Activated CD4-positive, alpha-beta T cell treated with anti-CD3 and anti-CD28 coated beads for 36 hours (primary cell): ENCODE measurements at regions not wholly inside any gene's neighbourhood (a gene's known extent, or its start where the extent isn't known, plus 50 kb on each side); places are given as distances from the start of the nearest gene placed in this dataset.

Experiments used
- ATAC-seq: fragments of 200-7000 bp; cut with Tn5 transposase; one replicate; pipeline ENCODE4 v1.10.0; 2021; ENCODE audit warnings: mild to moderate bottlenecking, moderate library complexity
- CTCF ChIA-PET: fragments of 350-600 bp; sonication (Branson Sonifier 250); formaldehyde crosslinking; loops from one replicate; lab custom pipeline; 2021; ENCODE audit warnings: antibody characterized with exemption; lab: Charles Lee
- POLR2A ChIA-PET: fragments of 350-600 bp; sonication (Branson Sonifier 250); formaldehyde crosslinking; loops from one replicate; lab custom pipeline; 2021; ENCODE audit warnings: antibody characterized with exemption, inconsistent platforms; lab: Charles Lee
- DNase-seq: peaks from one replicate; pipeline ENCODE4 v3.0.0-alpha.2; 2020
- H3K27ac Mint-ChIP-seq: one replicate; pipeline ENCODE4 v1.8.0; 2021; ENCODE audit warnings: mixed read lengths
- H3K27me3 Mint-ChIP-seq: one replicate; pipeline ENCODE4 v1.8.0; 2021; ENCODE audit warnings: mixed read lengths
- H3K36me3 Mint-ChIP-seq: one replicate; pipeline ENCODE4 v1.8.0; 2021; ENCODE audit warnings: low read depth, mixed read lengths
- H3K4me1 Mint-ChIP-seq: one replicate; pipeline ENCODE4 v1.8.0; 2021; ENCODE audit warnings: mixed read lengths
- H3K4me3 Mint-ChIP-seq: one replicate; pipeline ENCODE4 v1.8.0; 2021; ENCODE audit warnings: mild to moderate bottlenecking, moderate library complexity, mixed read lengths
- H3K9me3 Mint-ChIP-seq: one replicate; pipeline ENCODE4 v1.8.0; 2021; ENCODE audit warnings: low read depth, mixed read lengths
- intact Hi-C, 2 experiments: fragments of 100-400 bp; cut with DNase I in 1 of 2; cut with micrococcal nuclease in 1 of 2; formaldehyde crosslinking; loops; one replicate each; pipeline versions ENCODE4 v1.14.2 to v1.15.1; 2022 to 2024; cut with DNase I, micrococcal nuclease

DNA sequence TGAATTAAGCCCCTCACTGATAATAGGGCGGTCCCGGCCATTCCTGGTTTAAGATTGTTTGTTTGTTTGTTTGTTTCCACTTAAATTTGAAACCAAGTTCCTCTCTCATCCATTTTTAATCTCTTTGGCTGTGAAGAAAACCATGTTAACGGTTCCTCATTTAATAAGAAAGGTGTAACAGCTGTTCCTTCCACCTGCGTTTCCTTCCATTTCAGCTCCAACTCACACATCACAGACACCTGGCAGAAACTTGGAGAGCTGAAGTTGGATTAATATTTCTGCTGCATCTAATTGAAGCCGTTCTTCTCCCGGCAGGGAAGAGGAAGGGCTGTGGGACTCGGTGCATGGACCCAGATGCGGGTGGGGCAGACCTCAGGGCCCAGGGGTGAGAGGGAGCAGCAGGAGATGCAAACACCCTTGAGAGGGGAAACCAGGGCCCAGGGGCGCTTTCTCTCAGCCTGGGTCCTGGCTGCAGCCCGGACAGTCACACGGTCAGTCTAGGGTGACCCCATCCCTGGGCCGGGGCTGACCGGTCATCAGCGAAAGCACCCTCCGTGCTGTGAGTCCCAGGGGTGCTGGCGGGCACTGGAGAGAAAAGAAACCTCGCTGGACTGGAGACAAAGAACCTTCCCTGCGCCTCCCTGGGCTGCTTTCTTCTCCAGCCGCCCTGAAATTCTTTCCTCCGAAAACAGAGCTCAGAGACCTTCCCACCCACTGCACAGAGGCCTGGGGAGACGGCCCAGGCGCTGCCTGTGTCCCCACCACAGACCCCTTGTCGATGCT lies 242.0 kb downstream of the BRD1 start:
- ATAC-seq (no peak), DNase-seq (no peak)
- Mint-ChIP-seq H3K36me3 (peaks cover 19% of the 10 kb centered on the region), H3K4me3 (no peak overlapping the region), H3K27me3 (no peaks in the 10 kb centered on the region), H3K27ac (no peak overlapping the region), H3K4me1 (no peaks in the 10 kb centered on the region), H3K9me3 (no peaks in the 10 kb centered on the region)
- intact Hi-C loops: no loop called here
- CTCF ChIA-PET: no interaction called here
- POLR2A ChIA-PET: interaction anchor here (0.6 kb wide), 1 partner anchor 63 kb away, joined by 3 read pairs; no protein-coding TSS in a partner anchor

DNA sequence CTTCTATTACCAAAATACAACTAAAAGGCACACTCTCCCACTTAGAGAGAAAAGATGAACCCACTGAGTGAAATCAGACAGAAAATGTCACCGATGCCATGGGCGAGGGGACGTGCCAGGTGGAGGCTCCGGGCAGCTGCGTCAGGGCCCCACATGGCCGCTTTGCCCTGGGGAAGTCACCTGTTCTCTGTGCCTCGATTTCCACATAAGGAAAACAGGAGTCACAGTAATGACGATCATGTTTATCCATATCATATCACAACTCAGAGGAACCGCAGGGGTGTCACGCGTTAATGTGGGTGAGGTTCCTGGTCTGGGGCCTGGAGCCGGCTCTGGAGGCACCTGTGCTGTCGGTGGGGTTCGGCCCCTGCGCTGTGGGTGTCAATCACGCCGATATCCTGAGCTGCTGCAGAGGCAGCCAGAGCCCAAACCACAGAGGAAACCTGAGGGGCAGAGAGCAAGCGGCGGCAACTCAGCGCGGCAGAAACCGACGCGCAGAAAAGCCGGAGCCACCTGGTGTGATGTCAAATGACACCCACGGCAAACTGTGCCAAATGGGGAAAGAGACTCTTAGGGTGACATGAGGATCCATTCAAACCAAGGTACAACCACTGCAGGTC lies 243.7 kb downstream of the BRD1 start:
- intact Hi-C loops: no loop called here
- Mint-ChIP-seq H3K27me3 (no peaks in the 10 kb centered on the region), H3K9me3 (peaks cover 2% of the 10 kb centered on the region), H3K4me3 (no peak overlapping the region), H3K27ac (no peak overlapping the region), H3K36me3 (peaks cover 15% of the 10 kb centered on the region), H3K4me1 (no peaks in the 10 kb centered on the region)
- ATAC-seq (no peak), DNase-seq (no peak)
- CTCF ChIA-PET: no interaction called here
- POLR2A ChIA-PET: no interaction called here

DNA sequence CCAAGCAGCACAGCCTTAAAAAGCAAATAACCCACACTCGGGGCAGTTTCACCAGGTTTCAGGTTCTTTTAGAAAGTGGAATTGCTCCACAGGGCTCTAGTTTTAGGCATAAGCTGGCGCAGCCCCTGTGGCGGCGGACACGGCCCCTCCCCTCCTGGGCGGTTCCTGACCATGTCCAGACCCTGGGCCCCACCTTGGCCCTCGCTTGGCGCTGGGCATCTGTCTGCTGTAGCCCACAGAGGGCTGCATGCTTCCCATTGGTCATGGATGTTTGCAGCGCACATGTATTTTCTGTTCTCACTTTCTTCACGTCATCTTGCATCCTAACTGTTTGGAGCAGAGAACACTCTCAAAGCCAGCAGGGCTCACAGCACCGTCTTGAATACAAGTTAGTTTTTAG lies 244.3 kb downstream of the BRD1 start:
- POLR2A ChIA-PET: no interaction called here
- no peaks in the 10 kb centered on the region for H3K4me1 Mint-ChIP-seq
- intact Hi-C loops: no loop called here
- no peak overlapping the region for H3K4me3 Mint-ChIP-seq
- H3K9me3 Mint-ChIP-seq: peaks cover 2% of the 10 kb centered on the region
- CTCF ChIA-PET: no interaction called here
- DNase-seq (no peak), ATAC-seq (no peak)
- no peak overlapping the region for H3K27ac Mint-ChIP-seq
- H3K27me3 Mint-ChIP-seq: no peaks in the 10 kb centered on the region
- H3K36me3 Mint-ChIP-seq: peaks cover 16% of the 10 kb centered on the region

DNA sequence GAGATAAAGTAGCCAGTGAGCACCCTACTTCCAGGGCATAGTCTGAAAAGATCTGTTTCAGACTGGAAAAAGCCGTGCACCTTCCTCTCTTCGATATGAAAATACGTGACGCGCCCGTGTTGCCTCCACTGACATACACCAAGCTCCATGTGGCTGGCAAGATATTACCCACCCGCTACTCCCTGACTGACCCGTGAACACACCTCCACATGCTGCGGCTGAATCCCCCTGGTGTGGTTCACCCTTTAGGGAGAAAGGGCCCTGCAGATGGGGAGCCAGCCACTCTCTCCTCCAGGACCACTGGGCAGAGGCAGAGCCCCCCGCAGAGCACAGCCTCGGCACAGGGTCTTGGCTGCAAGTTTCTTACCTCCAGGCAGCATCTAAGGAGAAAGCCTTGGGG lies 245.0 kb downstream of the BRD1 start:
- intact Hi-C loops: no loop called here
- no peak overlapping the region for H3K27ac Mint-ChIP-seq
- ChIA-PET POLR2A (no interaction called here), CTCF (no interaction called here)
- DNase-seq (no peak), ATAC-seq (no peak)
- H3K9me3 Mint-ChIP-seq: peaks cover 2% of the 10 kb centered on the region
- no peaks in the 10 kb centered on the region for H3K4me1 Mint-ChIP-seq
- H3K27me3 Mint-ChIP-seq: no peaks in the 10 kb centered on the region
- peaks cover 19% of the 10 kb centered on the region for H3K36me3 Mint-ChIP-seq
- no peak overlapping the region for H3K4me3 Mint-ChIP-seq

DNA sequence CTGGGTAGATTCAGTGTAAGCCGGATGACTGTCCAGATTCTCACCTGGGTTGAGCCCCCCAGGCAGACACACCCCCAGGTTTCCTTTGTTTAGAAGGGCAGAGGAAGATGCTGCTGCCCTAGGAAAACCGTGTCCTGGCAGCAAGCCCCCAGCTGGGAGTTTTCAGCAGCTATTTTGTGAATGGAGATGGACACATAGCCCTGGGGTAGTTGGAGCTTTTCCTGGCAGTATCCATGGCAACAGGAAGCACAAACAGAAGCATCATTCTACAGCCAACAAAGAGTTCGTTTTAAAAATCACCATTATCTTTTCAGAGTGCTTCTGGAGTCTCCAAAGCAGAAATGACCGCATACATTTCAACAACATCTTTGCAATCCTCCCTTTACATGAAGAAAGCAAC lies 245.5 kb downstream of the BRD1 start:
- ChIA-PET POLR2A (no interaction called here), CTCF (no interaction called here)
- Mint-ChIP-seq H3K27ac (no peak overlapping the region), H3K9me3 (peaks cover 2% of the 10 kb centered on the region), H3K27me3 (no peaks in the 10 kb centered on the region), H3K36me3 (peaks cover 21% of the 10 kb centered on the region), H3K4me3 (no peak overlapping the region), H3K4me1 (no peaks in the 10 kb centered on the region)
- no peak for DNase-seq
- intact Hi-C loops: no loop called here
- ATAC-seq: no peak

DNA sequence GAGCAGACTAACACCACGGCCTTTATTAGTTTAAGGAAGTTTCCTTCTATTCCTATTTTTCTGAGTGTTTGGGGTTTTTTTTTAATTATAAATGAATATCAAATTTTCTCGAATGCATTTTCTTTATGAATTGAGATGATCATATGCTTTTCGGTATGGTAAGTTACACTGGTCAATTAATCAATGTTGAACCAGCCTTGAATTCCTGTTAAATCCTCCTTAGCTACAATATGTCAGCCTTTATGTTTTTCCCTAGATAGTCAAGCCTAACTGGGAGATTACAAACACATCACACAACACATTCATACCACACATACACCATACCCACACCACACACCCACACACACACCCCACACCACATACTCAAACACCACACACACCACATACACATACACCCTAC lies 247.6 kb downstream of the BRD1 start:
- intact Hi-C loops: no loop called here
- no peak overlapping the region for H3K4me3 Mint-ChIP-seq
- H3K27ac Mint-ChIP-seq: no peak overlapping the region
- CTCF ChIA-PET: no interaction called here
- H3K36me3 Mint-ChIP-seq: peaks cover 22% of the 10 kb centered on the region
- POLR2A ChIA-PET: no interaction called here
- ATAC-seq (no peak), DNase-seq (no peak)
- H3K4me1 Mint-ChIP-seq: no peaks in the 10 kb centered on the region
- peaks cover 2% of the 10 kb centered on the region for H3K9me3 Mint-ChIP-seq
- H3K27me3 Mint-ChIP-seq: no peaks in the 10 kb centered on the region

DNA sequence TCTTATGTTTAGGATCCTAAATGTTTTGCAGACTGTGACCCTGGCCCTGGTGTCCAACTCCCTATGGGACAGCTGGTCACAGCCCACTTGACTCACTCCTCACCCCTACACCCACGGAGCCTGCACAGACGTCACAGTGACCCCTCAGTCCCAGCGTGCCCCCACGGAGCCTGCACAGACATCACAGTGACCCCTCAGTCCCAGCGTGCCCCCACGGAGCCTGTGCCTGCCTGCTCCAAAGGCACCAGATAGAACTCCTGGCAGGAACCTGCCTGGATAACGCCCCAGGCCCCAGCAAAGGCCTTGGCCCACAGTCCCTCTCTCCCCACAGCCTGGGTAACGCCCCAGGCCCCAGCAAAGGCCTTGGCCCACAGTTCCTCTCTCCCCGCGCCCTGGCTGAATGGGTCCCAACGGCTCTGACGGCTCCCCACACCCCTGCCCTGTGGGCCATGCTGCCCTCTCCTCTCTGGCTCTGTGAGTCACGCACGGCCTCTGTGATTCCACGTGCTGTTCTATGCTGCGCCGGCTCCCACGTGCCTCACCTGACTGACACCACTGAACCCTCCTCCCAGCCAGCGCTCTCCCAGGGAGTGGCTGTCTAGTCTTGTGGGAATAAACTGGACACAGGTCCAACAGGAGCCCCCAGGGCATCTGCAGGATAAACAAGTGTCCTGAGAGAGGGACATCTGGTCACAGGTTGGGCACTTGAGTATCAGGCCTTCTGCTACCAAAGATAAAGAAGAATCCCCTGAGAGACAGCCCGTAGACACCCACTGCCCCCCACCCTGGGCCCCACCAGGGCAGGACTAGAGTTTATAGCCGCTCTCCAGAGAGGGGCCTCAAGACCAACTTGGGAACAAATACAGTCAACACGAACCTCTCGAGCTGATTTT lies 250.3 kb downstream of the BRD1 start:
- Mint-ChIP-seq H3K4me1 (no peaks in the 10 kb centered on the region), H3K36me3 (peaks cover 16% of the 10 kb centered on the region), H3K27me3 (no peaks in the 10 kb centered on the region), H3K4me3 (no peak overlapping the region), H3K27ac (no peak overlapping the region), H3K9me3 (peaks cover 2% of the 10 kb centered on the region)
- POLR2A ChIA-PET: no interaction called here
- ATAC-seq (no peak), DNase-seq (no peak)
- intact Hi-C loops: no loop called here
- CTCF ChIA-PET: no interaction called here

DNA sequence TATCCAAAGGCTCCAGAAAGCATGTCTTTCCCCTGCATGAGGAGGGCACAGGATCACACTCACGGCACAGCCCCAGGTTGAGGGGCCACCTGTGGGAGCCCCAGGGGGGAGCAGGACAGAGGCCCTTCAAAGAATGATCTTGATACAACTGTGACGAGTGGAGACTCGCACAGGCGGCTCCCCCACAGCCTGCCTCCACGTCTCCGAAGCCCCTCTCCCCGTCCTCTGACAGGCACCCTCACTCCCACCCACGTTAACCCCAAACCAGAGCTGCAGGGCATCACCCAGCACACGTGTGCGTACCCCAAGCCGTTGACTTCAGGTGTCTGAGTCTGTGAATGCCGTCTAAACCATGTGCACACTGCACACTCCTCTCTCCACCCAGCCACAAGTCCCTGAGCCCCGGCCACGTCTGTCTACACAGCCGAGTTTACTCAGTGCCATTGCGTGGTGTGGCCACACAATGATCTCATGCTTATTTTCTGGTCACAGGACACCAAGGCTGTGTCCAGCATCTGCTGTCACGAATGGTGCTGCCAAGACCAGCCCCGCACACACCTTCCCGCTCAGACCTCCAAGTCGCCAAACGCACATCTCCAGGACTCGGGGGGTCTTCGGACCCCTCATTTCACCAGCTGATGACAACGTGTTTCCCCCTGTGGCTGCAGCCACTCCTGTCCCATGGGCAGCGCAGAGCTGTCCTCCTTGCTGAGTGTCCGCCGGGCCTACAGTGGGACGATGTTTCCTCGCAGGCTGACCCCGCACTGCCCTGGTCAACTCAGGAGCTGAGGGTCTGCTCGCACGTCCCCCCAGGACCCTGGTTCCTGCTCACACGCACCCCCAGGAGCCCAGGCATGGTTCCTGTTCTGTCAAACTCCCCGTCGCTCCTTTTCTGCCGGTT lies 251.2 kb downstream of the BRD1 start:
- H3K9me3 Mint-ChIP-seq: peaks cover 2% of the 10 kb centered on the region
- intact Hi-C loops: no loop called here
- peaks cover 15% of the 10 kb centered on the region for H3K36me3 Mint-ChIP-seq
- POLR2A ChIA-PET: no interaction called here
- no peak overlapping the region for H3K4me3 Mint-ChIP-seq
- H3K27me3 Mint-ChIP-seq: no peaks in the 10 kb centered on the region
- DNase-seq (no peak), ATAC-seq (no peak)
- no peak overlapping the region for H3K27ac Mint-ChIP-seq
- CTCF ChIA-PET: interaction anchor here (0.5 kb wide), 1 partner anchor 34 kb away, joined by 3 read pairs; no protein-coding TSS in a partner anchor
- no peaks in the 10 kb centered on the region for H3K4me1 Mint-ChIP-seq

DNA sequence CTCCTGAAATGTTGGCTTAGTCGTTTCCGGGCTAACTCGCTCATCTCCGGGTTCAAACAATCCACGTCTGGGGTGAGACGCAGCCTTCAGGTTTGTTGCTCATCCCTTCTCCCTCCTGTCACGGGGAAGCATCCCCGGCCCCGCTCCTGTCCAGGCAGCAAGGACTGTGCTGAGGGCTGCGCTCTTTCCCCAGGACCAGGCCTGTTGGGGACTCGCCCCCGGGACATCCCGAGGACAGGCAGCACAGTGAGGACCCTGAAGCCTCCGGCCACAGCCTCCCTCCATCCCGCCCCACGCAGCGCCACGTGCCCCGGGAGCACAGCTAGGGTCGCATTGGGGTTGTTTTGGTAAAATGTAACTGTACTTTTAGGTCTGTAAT lies 252.0 kb downstream of the BRD1 start:
- DNase-seq (no peak), ATAC-seq (no peak)
- CTCF ChIA-PET: interaction anchor here (0.5 kb wide), 1 partner anchor 34 kb away, joined by 3 read pairs; no protein-coding TSS in a partner anchor
- POLR2A ChIA-PET: no interaction called here
- intact Hi-C loops: no loop called here
- no peak overlapping the region for H3K4me3 Mint-ChIP-seq
- peaks cover 15% of the 10 kb centered on the region for H3K36me3 Mint-ChIP-seq
- no peak overlapping the region for H3K27ac Mint-ChIP-seq
- H3K27me3 Mint-ChIP-seq: no peaks in the 10 kb centered on the region
- H3K9me3 Mint-ChIP-seq: peaks cover 2% of the 10 kb centered on the region
- no peaks in the 10 kb centered on the region for H3K4me1 Mint-ChIP-seq

DNA sequence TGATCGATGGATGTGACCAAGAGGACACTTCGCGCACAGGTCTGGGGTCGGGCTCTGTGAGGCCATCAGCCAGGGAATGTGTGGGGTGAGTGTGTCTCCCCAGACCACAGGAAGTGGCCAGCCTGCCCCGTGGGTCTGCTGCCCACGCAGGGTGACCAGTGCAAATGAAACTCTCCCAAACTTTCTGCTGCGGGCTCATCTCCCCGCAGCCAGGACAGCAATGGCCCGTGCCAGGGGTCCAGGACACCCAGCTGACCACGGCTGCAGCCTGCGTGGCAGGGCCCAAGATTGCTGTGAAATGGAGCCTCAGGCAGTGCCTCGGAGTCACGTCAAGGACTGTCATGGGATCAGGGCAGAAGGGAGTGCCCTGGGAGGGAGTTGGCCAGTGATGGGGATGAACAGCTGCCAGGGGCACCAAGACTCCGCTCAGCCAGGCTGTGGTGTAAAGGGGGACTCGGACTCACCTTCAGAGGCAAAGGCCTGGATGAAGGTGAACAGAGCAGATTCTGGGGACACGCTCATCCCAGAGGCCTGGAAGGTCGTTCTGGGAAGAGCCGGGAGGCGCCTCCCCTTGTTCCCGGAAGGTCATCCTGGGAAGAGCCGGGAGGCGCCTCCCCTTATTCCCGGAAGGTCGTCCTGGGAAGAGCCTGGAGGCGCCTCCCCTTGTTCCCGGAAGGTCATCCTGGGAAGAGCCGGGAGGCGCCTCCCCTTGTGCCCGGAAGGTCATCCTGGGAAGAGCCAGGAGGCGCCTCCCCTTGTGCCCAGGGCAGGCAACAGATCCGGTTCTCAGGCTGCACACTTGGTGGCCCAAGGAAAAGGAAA lies 252.6 kb downstream of the BRD1 start:
- POLR2A ChIA-PET: no interaction called here
- Mint-ChIP-seq H3K4me3 (no peak overlapping the region), H3K4me1 (no peaks in the 10 kb centered on the region), H3K27me3 (no peaks in the 10 kb centered on the region), H3K36me3 (peaks cover 15% of the 10 kb centered on the region), H3K9me3 (peaks cover 2% of the 10 kb centered on the region), H3K27ac (no peak overlapping the region)
- DNase-seq: no peak
- intact Hi-C loops: no loop called here
- ATAC-seq: no peak
- CTCF ChIA-PET: no interaction called here
